ENCODE measurements at regions not wholly inside any gene's neighbourhood (a gene's known extent, or its start where the extent isn't known, plus 50 kb on each side); places are given as distances from the start of the nearest gene placed in this dataset.

DNA sequence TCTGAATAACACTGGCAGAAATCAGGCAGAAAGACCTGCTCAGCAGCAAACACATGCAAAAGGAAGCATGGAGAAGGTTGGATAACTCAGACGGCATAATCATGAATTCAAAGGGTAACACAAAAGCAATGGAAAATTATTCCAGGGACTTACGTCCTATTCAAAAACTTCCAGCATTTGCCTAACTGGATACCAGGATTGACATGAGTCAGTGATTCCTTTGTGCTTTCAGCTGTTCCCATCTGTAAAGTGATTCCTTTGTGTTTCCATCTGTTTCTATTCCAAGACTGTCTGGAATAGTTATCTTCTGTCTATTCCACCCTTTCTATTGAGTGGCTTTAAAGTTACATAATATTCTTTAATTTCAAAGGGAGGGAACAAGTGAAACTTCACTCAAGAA lies 1361.7 kb upstream of the CDH9 start:
- TF ChIP-seq, protein P1, sequence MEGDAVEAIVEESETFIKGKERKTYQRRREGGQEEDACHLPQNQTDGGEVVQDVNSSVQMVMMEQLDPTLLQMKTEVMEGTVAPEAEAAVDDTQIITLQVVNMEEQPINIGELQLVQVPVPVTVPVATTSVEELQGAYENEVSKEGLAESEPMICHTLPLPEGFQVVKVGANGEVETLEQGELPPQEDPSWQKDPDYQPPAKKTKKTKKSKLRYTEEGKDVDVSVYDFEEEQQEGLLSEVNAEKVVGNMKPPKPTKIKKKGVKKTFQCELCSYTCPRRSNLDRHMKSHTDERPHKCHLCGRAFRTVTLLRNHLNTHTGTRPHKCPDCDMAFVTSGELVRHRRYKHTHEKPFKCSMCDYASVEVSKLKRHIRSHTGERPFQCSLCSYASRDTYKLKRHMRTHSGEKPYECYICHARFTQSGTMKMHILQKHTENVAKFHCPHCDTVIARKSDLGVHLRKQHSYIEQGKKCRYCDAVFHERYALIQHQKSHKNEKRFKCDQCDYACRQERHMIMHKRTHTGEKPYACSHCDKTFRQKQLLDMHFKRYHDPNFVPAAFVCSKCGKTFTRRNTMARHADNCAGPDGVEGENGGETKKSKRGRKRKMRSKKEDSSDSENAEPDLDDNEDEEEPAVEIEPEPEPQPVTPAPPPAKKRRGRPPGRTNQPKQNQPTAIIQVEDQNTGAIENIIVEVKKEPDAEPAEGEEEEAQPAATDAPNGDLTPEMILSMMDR (conservative IDR thresholded peaks at IDR 0.05 in 1 of 2, IDR thresholded peaks at IDR 0.05 in 1 of 2; ENCODE audit: low read depth in 1 of 2, low read length in 2 of 2): no peak
- no peak for TF ChIP-seq EZH2 (IDR thresholded peaks at IDR 0.05; ENCODE audit: low read length, missing control alignments)

All from fibroblast of lung (primary cell).